Neuronal stem cell (in vitro differentiated cells): ENCODE measurements at regions not wholly inside any gene's neighbourhood (a gene's known extent, or its start where the extent isn't known, plus 50 kb on each side); places are given as distances from the start of the nearest gene placed in this dataset.

Source experiments
- DNase-seq: peaks from one replicate; pipeline ENCODE4 v3.0.0-alpha.2; 2013; ENCODE audit warnings: low spot score
- H2AFZ ChIP-seq: one replicate; pipeline ENCODE4 v1.6.1; 2013; ENCODE audit warnings: mild to moderate bottlenecking, low read length, inconsistent platforms
- H2AK5ac ChIP-seq: 2 replicates; pipeline ENCODE4 v1.6.1; 2013; ENCODE audit warnings: low read depth, mild to moderate bottlenecking, inconsistent platforms, low read length, moderate library complexity, mixed read lengths
- H2BK120ac ChIP-seq: 2 replicates; pipeline ENCODE4 v1.6.1; 2013; ENCODE audit warnings: low read depth, mild to moderate bottlenecking, inconsistent platforms, low read length, moderate library complexity, mixed read lengths
- H2BK12ac ChIP-seq: one replicate; pipeline ENCODE4 v1.6.1; 2013; ENCODE audit warnings: low read length, inconsistent platforms
- H2BK15ac ChIP-seq: 2 replicates; pipeline ENCODE4 v1.6.1; 2013; ENCODE audit warnings: mild to moderate bottlenecking, low read length, inconsistent platforms, mixed read lengths
- H2BK5ac ChIP-seq: one replicate; pipeline ENCODE4 v1.6.1; 2013; ENCODE audit warnings: inconsistent platforms, mild to moderate bottlenecking, low read length, moderate library complexity
- H3K14ac ChIP-seq: one replicate; pipeline ENCODE4 v1.6.1; 2013; ENCODE audit warnings: low read length, inconsistent platforms
- H3K18ac ChIP-seq: 2 replicates; pipeline ENCODE4 v1.6.1; 2013; ENCODE audit warnings: low read length, inconsistent platforms
- H3K23ac ChIP-seq: 2 replicates; pipeline ENCODE4 v1.6.1; 2013; ENCODE audit warnings: low read depth, mild to moderate bottlenecking, mixed read lengths, low read length, inconsistent platforms; ENCODE audit not compliant: poor library complexity
- H3K27ac ChIP-seq: replicated peaks from 3 replicates; pipeline ENCODE4 v1.5.1; 2013; ENCODE audit warnings: low read length, inconsistent platforms
- H3K27me3 ChIP-seq, 3 experiments: 2 replicates each; pipeline ENCODE4 v1.6.1; 2013; ENCODE audit warnings: low read length in 3 of 3, mild to moderate bottlenecking in 2 of 3, inconsistent platforms in 1 of 3, low read depth in 1 of 3, mixed read lengths in 1 of 3, moderate library complexity in 1 of 3; ENCODE audit not compliant: control insufficient read depth in 3 of 3, insufficient read depth in 3 of 3
- H3K36me3 ChIP-seq, 2 donors: replicated peaks in 1 of 2; 2 replicates each; pipeline ENCODE4 v1.6.1; 2013; ENCODE audit warnings: low read length in 2 of 2; ENCODE audit not compliant: control insufficient read depth in 2 of 2, insufficient read depth in 2 of 2
- H3K4ac ChIP-seq: 2 replicates; pipeline ENCODE4 v1.6.1; 2013; ENCODE audit warnings: inconsistent platforms, mild to moderate bottlenecking, low read length, moderate library complexity
- H3K4me1 ChIP-seq, 2 donors: 1 replicate in 1 of 2; 2 replicates in 1 of 2; pipeline ENCODE4 v1.6.1; 2013; ENCODE audit warnings: low read length in 2 of 2, low read depth in 1 of 2; ENCODE audit not compliant: control insufficient read depth in 2 of 2, insufficient read depth in 1 of 2
- H3K4me2 ChIP-seq: one replicate; pipeline ENCODE4 v1.6.1; 2013; ENCODE audit warnings: mild to moderate bottlenecking, low read length, inconsistent platforms; ENCODE audit not compliant: insufficient read depth, poor library complexity, severe bottlenecking
- H3K4me3 ChIP-seq, 2 donors: 2 replicates each; pipeline ENCODE4 v1.5.1; 2013; ENCODE audit warnings: low read length in 2 of 2, mild to moderate bottlenecking in 2 of 2, inconsistent platforms in 1 of 2, moderate library complexity in 1 of 2
- H3K79me1 ChIP-seq: one replicate; pipeline ENCODE4 v1.6.1; 2013; ENCODE audit warnings: low read depth, mild to moderate bottlenecking, inconsistent platforms, low read length, moderate library complexity
- H3K9ac ChIP-seq: one replicate; pipeline ENCODE4 v1.6.1; 2013; ENCODE audit warnings: mild to moderate bottlenecking, low read depth, low read length, inconsistent platforms; ENCODE audit not compliant: poor library complexity
- H3K9me3 ChIP-seq, 2 donors: replicated peaks in 1 of 2; 2 replicates each; pipeline versions ENCODE3 to v1.6.1; 2013; ENCODE audit warnings: low read length in 2 of 2, mild to moderate bottlenecking in 2 of 2, inconsistent platforms in 1 of 2, low read depth in 1 of 2, mixed read lengths in 1 of 2, moderate library complexity in 1 of 2; ENCODE audit not compliant: control insufficient read depth in 2 of 2, insufficient read depth in 1 of 2
- H4K8ac ChIP-seq: one replicate; pipeline ENCODE4 v1.6.1; 2013; ENCODE audit warnings: low read depth, mild to moderate bottlenecking, inconsistent platforms, low read length, moderate library complexity
- H4K91ac ChIP-seq: one replicate; pipeline ENCODE4 v1.6.1; 2013; ENCODE audit warnings: low read length, low read depth, mild to moderate bottlenecking, inconsistent platforms; ENCODE audit not compliant: poor library complexity
- WGBS, 2 donors: extraction: QIAGEN DNeasy Blood & Tissue Kit; methylation state at CpG; one replicate each; pipeline ENCODE4 v1.1.7; 2013; ENCODE audit warnings: missing lambda C conversion rate in 2 of 2, mixed read lengths in 1 of 2; ENCODE audit not compliant: insufficient read length in 2 of 2, insufficient replicate concordance in 1 of 2; ENCODE audit errors: extremely low coverage in 2 of 2; 5-methylcytosine and 5-hydroxymethylcytosine counted together

DNA sequence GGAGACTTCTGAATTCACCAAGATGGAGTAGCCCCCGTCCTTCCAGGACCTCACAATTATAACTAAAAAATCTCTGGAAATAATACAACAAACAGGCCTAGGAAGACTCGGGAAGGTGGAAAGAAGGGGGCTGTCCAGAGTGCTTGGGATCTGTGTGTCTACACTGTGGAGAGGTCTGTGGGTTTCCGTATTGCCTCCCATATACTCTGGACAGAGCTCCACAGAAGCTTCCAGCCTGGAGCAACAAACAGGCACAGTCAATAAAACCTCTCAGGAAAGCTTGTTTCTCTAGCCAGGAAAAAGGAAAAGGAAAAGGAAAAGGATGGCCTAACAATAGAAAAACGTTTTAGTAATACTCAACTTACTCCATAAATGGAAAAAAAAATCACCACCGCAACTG, 655.9 kb downstream of the DSC3 start:
- Histone ChIP-seq H3K9me3 (no peaks in the 10 kb centered on the region), H2AFZ (no peak overlapping the region), H2BK5ac (no peak overlapping the region), H3K4me3 (no peak overlapping the region), H3K18ac (no peak overlapping the region), H2BK120ac (no peak overlapping the region), H3K14ac (no peak overlapping the region), H3K27me3 (no peaks in the 10 kb centered on the region), H2BK15ac (no peak overlapping the region), H3K79me1 (no peaks in the 10 kb centered on the region), H2AK5ac (no peak overlapping the region), H4K8ac (no peak overlapping the region), H3K27ac (no peak overlapping the region), H3K23ac (no peak overlapping the region), H2BK12ac (no peak overlapping the region), H3K4ac (no peak overlapping the region), H3K9ac (no peak overlapping the region), H4K91ac (no peak overlapping the region), H3K36me3 (no peaks in the 10 kb centered on the region), H3K4me2 (no peak overlapping the region), H3K4me1 (peaks cover 0 to 4% of the 10 kb centered on the region in 2 donors)
- no peak for DNase-seq
- no CpG with 5 or more reads among the region's 5 CpGs for WGBS, 2 donors

DNA sequence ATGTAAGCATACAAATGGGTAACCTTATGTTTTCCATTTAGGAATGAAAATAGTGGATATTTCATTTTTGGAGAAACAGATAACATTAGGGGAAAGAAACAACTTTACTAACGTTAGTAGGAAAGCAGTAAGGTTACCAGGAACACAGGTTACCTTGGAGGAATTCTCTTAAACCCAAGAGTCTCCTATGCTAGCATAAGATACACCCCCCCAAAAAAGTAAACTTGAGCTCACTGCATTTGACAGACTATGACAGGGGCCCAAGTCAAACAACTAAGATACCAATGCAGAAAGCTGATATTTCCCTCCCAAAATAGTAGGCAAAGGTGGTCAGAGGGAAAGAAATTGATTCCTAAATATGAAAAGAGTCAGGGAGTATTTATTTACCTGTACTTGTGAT, 656.9 kb downstream of the DSC3 start:
- no peak overlapping the region for H3K23ac ChIP-seq
- H3K18ac ChIP-seq = no peak overlapping the region
- H2BK5ac ChIP-seq = no peak overlapping the region
- H3K4ac ChIP-seq = no peak overlapping the region
- H3K27me3 ChIP-seq = no peaks in the 10 kb centered on the region
- H2AK5ac ChIP-seq = no peak overlapping the region
- H3K4me1 ChIP-seq = peaks cover 0 to 4% of the 10 kb centered on the region in 2 donors
- H3K36me3 ChIP-seq = no peaks in the 10 kb centered on the region
- H3K14ac ChIP-seq = no peak overlapping the region
- H4K91ac ChIP-seq = no peak overlapping the region
- WGBS, 2 donors = no CpG with 5 or more reads among the region's 1 CpG
- no peak overlapping the region for H4K8ac ChIP-seq
- no peak overlapping the region for H2BK15ac ChIP-seq
- no peak overlapping the region for H3K4me3 ChIP-seq
- no peak overlapping the region for H3K9ac ChIP-seq
- no peak for DNase-seq
- no peak overlapping the region for H2BK12ac ChIP-seq
- no peak overlapping the region for H2AFZ ChIP-seq
- no peaks in the 10 kb centered on the region for H3K9me3 ChIP-seq
- no peak overlapping the region for H3K27ac ChIP-seq
- no peak overlapping the region for H3K4me2 ChIP-seq
- no peak overlapping the region for H2BK120ac ChIP-seq
- H3K79me1 ChIP-seq = no peaks in the 10 kb centered on the region

- H2BK15ac ChIP-seq = no peak overlapping the region
- no peak overlapping the region for H4K91ac ChIP-seq
- H3K4me1 ChIP-seq = no peaks in the 10 kb centered on the region
- H3K14ac ChIP-seq = no peak overlapping the region
- no peak overlapping the region for H2BK120ac ChIP-seq
- H3K18ac ChIP-seq = no peak overlapping the region
- H3K27me3 ChIP-seq = no peaks in the 10 kb centered on the region
- no peak overlapping the region for H2BK12ac ChIP-seq
- no peaks in the 10 kb centered on the region for H3K9me3 ChIP-seq
- H3K4me2 ChIP-seq = no peak overlapping the region
- H2AFZ ChIP-seq = no peak overlapping the region
- H3K9ac ChIP-seq = no peak overlapping the region
- H3K79me1 ChIP-seq = no peaks in the 10 kb centered on the region
- H3K4me3 ChIP-seq = no peak overlapping the region
- no peak overlapping the region for H3K27ac ChIP-seq
- H3K36me3 ChIP-seq = no peaks in the 10 kb centered on the region
- H3K4ac ChIP-seq = no peak overlapping the region
- WGBS, 2 donors = no CpG with 5 or more reads among the region's 2 CpGs
- H3K23ac ChIP-seq = no peak overlapping the region
- no peak overlapping the region for H2AK5ac ChIP-seq
- no peak overlapping the region for H2BK5ac ChIP-seq
- DNase-seq = no peak
- H4K8ac ChIP-seq = no peak overlapping the region
Measured at GRCh38 chr18:30381826-30382225, 660.7 kb downstream of the DSC3 start.

- Histone ChIP-seq H3K9ac (no peak overlapping the region), H3K4me3 (no peak overlapping the region), H2BK5ac (no peak overlapping the region), H3K23ac (no peak overlapping the region), H3K18ac (no peak overlapping the region), H4K91ac (no peak overlapping the region), H3K27ac (no peak overlapping the region), H3K4me1 (no peaks in the 10 kb centered on the region), H4K8ac (no peak overlapping the region), H3K36me3 (no peaks in the 10 kb centered on the region), H3K14ac (no peak overlapping the region), H3K4me2 (no peak overlapping the region), H3K27me3 (no peaks in the 10 kb centered on the region), H2BK120ac (no peak overlapping the region), H3K4ac (no peak overlapping the region), H2BK12ac (no peak overlapping the region), H3K79me1 (no peaks in the 10 kb centered on the region), H2BK15ac (no peak overlapping the region), H3K9me3 (no peaks in the 10 kb centered on the region), H2AFZ (no peak overlapping the region), H2AK5ac (no peak overlapping the region)
- no CpG with 5 or more reads among the region's 1 CpG for WGBS, 2 donors
- DNase-seq = no peak
Measured at GRCh38 chr18:30378097-30378496, 664.4 kb downstream of the DSC3 start.
